H9 (cell line): ENCODE measurements at regions not wholly inside any gene's neighbourhood (a gene's known extent, or its start where the extent isn't known, plus 50 kb on each side); places are given as distances from the start of the nearest gene placed in this dataset.

Experiments
- DNase-seq: peaks from one replicate; pipeline ENCODE4 v3.0.0-alpha.2; 2017
- H2AFZ ChIP-seq: one replicate; pipeline ENCODE4 v1.6.1; 2013; ENCODE audit warnings: mild to moderate bottlenecking, low read length, control low read depth, moderate library complexity
- H2AK5ac ChIP-seq: 2 replicates; pipeline ENCODE4 v1.6.1; 2013; ENCODE audit warnings: low read length, control low read depth, mixed read lengths; ENCODE audit not compliant: insufficient read length
- H2BK120ac ChIP-seq: one replicate; pipeline ENCODE4 v1.6.1; 2013; ENCODE audit warnings: low read depth, mild to moderate bottlenecking, low read length, control low read depth, inconsistent platforms; ENCODE audit not compliant: poor library complexity, severe bottlenecking
- H2BK12ac ChIP-seq: 2 replicates; pipeline ENCODE4 v1.6.1; 2013; ENCODE audit warnings: low read length, control low read depth, mixed read lengths, low read depth; ENCODE audit not compliant: insufficient read length
- H2BK15ac ChIP-seq: 2 replicates; pipeline ENCODE4 v1.6.1; 2013; ENCODE audit warnings: low read depth, low read length, control low read depth
- H2BK20ac ChIP-seq: one replicate; pipeline ENCODE4 v1.6.1; 2013; ENCODE audit warnings: low read depth, mild to moderate bottlenecking, low read length, control low read depth, inconsistent platforms; ENCODE audit not compliant: poor library complexity, severe bottlenecking
- H2BK5ac ChIP-seq: 2 replicates; pipeline ENCODE4 v1.6.1; 2013; ENCODE audit warnings: low read length, control low read depth, mixed read lengths; ENCODE audit not compliant: insufficient read length
- H3K14ac ChIP-seq: 2 replicates; pipeline ENCODE4 v1.6.1; 2013; ENCODE audit warnings: low read length, control low read depth; ENCODE audit not compliant: insufficient read depth
- H3K18ac ChIP-seq: 2 replicates; pipeline ENCODE4 v1.6.1; 2013; ENCODE audit warnings: low read depth, mild to moderate bottlenecking, mixed read lengths, low read length, control low read depth; ENCODE audit not compliant: insufficient read length
- H3K23ac ChIP-seq: 2 replicates; pipeline ENCODE4 v1.6.1; 2013; ENCODE audit warnings: low read length, control low read depth, mixed read lengths, low read depth; ENCODE audit not compliant: insufficient read length
- H3K23me2 ChIP-seq: 2 replicates; pipeline ENCODE4 v1.6.1; 2013; ENCODE audit warnings: low read depth, mild to moderate bottlenecking, mixed read lengths, low read length, control low read depth; ENCODE audit not compliant: insufficient read length, poor library complexity, severe bottlenecking
- H3K27ac ChIP-seq: 2 replicates; pipeline ENCODE4 v1.5.1; 2013; ENCODE audit warnings: low read length, control low read depth, mixed read lengths, low read depth; ENCODE audit not compliant: insufficient read length
- H3K27me3 ChIP-seq: 2 replicates; pipeline ENCODE4 v1.6.1; 2013; ENCODE audit warnings: low read length, control low read depth, inconsistent platforms; ENCODE audit not compliant: insufficient read depth
- H3K4ac ChIP-seq: 2 replicates; pipeline ENCODE4 v1.6.1; 2013; ENCODE audit warnings: low read depth, mild to moderate bottlenecking, control low read depth, inconsistent platforms, low read length, moderate library complexity
- H3K4me1 ChIP-seq: 2 replicates; pipeline ENCODE4 v1.6.1; 2013; ENCODE audit warnings: low read length, control low read depth, inconsistent platforms; ENCODE audit not compliant: insufficient read depth
- H3K4me2 ChIP-seq: 2 replicates; pipeline ENCODE4 v1.6.1; 2013; ENCODE audit warnings: low read length, control low read depth, mixed read lengths; ENCODE audit not compliant: insufficient read length, insufficient read depth
- H3K56ac ChIP-seq: 2 replicates; pipeline ENCODE4 v1.6.1; 2013; ENCODE audit warnings: low read depth, mild to moderate bottlenecking, mixed read lengths, low read length, control low read depth; ENCODE audit not compliant: insufficient read length
- H3K79me1 ChIP-seq: 2 replicates; pipeline ENCODE4 v1.6.1; 2013; ENCODE audit warnings: low read depth, mild to moderate bottlenecking, moderate library complexity, low read length, control low read depth, inconsistent platforms; ENCODE audit not compliant: insufficient read depth, poor library complexity, severe bottlenecking
- H3K79me2 ChIP-seq: 2 replicates; pipeline ENCODE4 v1.6.1; 2013; ENCODE audit warnings: low read length, control low read depth, inconsistent platforms; ENCODE audit not compliant: insufficient read depth
- H3K9ac ChIP-seq: 2 replicates; pipeline ENCODE4 v1.6.1; 2013; ENCODE audit warnings: low read length, control low read depth, mixed read lengths; ENCODE audit not compliant: insufficient read length; ENCODE audit errors: extremely low read depth
- H3K9me3 ChIP-seq: one replicate; pipeline ENCODE4 v1.6.1; 2013; ENCODE audit warnings: low read depth, low read length, inconsistent platforms; ENCODE audit not compliant: control insufficient read depth
- H3T11ph ChIP-seq: one replicate; pipeline ENCODE4 v1.6.1; 2013; ENCODE audit warnings: mild to moderate bottlenecking, low read length, control low read depth, inconsistent platforms
- H4K20me1 ChIP-seq: one replicate; pipeline ENCODE4 v1.6.1; 2013; ENCODE audit not compliant: control insufficient read depth, insufficient read length, insufficient read depth
- H4K5ac ChIP-seq: 2 replicates; pipeline ENCODE4 v1.6.1; 2013; ENCODE audit warnings: low read depth, mild to moderate bottlenecking, mixed read lengths, low read length, control low read depth; ENCODE audit not compliant: insufficient read length
- H4K8ac ChIP-seq: replicated peaks from 2 replicates; pipeline ENCODE4 v1.6.1; 2013; ENCODE audit warnings: low read length, control low read depth, mixed read lengths, low read depth; ENCODE audit not compliant: insufficient read length
- H4K91ac ChIP-seq: 2 replicates; pipeline ENCODE4 v1.6.1; 2013; ENCODE audit warnings: low read depth, mild to moderate bottlenecking, moderate library complexity, mixed read lengths, low read length, control low read depth; ENCODE audit not compliant: insufficient read length
- H3K27ac Mint-ChIP-seq, 3 experiments: 2 replicates in 2 of 3; 3 replicates in 1 of 3; pipeline ENCODE4 v1.8.0; 2020 to 2021; ENCODE audit warnings: mixed read lengths in 3 of 3, mild to moderate bottlenecking in 1 of 3, moderate library complexity in 1 of 3
- H3K27me3 Mint-ChIP-seq: 2 replicates; pipeline ENCODE4 v1.8.0; 2021; ENCODE audit warnings: low read depth, mild to moderate bottlenecking, moderate library complexity, mixed read lengths
- H3K36me3 Mint-ChIP-seq, 3 experiments: 2 replicates in 2 of 3; 3 replicates in 1 of 3; pipeline ENCODE4 v1.8.0; 2020 to 2021; ENCODE audit warnings: low read depth in 3 of 3, mixed read lengths in 3 of 3; ENCODE audit not compliant: insufficient read depth in 1 of 3
- H3K4me1 Mint-ChIP-seq, 2 experiments: 2 replicates each; pipeline ENCODE4 v1.8.0; 2020; ENCODE audit warnings: mixed read lengths in 2 of 2
- H3K4me3 Mint-ChIP-seq, 2 experiments: 2 replicates in 1 of 2; 3 replicates in 1 of 2; pipeline ENCODE4 v1.8.0; 2020 to 2021; ENCODE audit warnings: mild to moderate bottlenecking in 2 of 2, mixed read lengths in 2 of 2, moderate library complexity in 1 of 2
- H3K9me3 Mint-ChIP-seq, 2 experiments: 2 replicates in 1 of 2; 3 replicates in 1 of 2; pipeline ENCODE4 v1.8.0; 2020; ENCODE audit warnings: mild to moderate bottlenecking in 2 of 2, mixed read lengths in 2 of 2, moderate library complexity in 1 of 2
- CTCF ChIP-seq: fragments of 200-600 bp; sonication (generic); conservative IDR thresholded peaks from 3 replicates; pipeline ENCODE4 v1.8.0; 2021; ENCODE audit warnings: antibody characterized with exemption, mild to moderate bottlenecking
- WGBS: extraction: QIAGEN DNeasy Blood & Tissue Kit; methylation state at CpG from one replicate; pipeline ENCODE4 v1.1.7; 2013; ENCODE audit warnings: missing lambda C conversion rate, low lambda C conversion rate, mixed read lengths; ENCODE audit not compliant: insufficient read length; ENCODE audit errors: extremely low coverage; 5-methylcytosine and 5-hydroxymethylcytosine counted together

- Mint-ChIP-seq H3K9me3 (peaks cover 13 to 14% of the 10 kb centered on the region in 2 experiments; a peak in 4 of 5 replicates), H3K4me1 (peaks cover 11 to 15% of the 10 kb centered on the region in 2 experiments), H3K36me3 (peaks cover 0 to 8% (median 7%) of the 10 kb centered on the region in 3 experiments; a peak in 5 of 7 replicates), H3K27ac (no peak overlapping the region), H3K27me3 (no peaks in the 10 kb centered on the region), H3K4me3 (no peak overlapping the region)
- Histone ChIP-seq H2BK120ac (no peak overlapping the region), H3K4ac (no peak overlapping the region), H3K9ac (no peak overlapping the region), H2BK5ac (no peak overlapping the region), H3K9me3 (no peaks in the 10 kb centered on the region), H2BK20ac (no peak overlapping the region), H3K27ac (no peak overlapping the region), H4K8ac (no peak overlapping the region), H2AFZ (no peak overlapping the region), H2AK5ac (no peak overlapping the region), H2BK12ac (no peak overlapping the region), H4K20me1 (no peaks in the 10 kb centered on the region), H3T11ph (no peak overlapping the region), H3K18ac (no peak overlapping the region), H4K91ac (no peak overlapping the region), H3K4me1 (no peaks in the 10 kb centered on the region), H3K23me2 (no peaks in the 10 kb centered on the region), H2BK15ac (no peak overlapping the region), H3K79me1 (no peaks in the 10 kb centered on the region), H3K23ac (no peak overlapping the region), H3K14ac (no peak overlapping the region), H3K4me2 (no peak overlapping the region), H3K79me2 (no peaks in the 10 kb centered on the region), H3K56ac (no peak overlapping the region), H4K5ac (no peak overlapping the region), H3K27me3 (no peaks in the 10 kb centered on the region)
- no peak for TF ChIP-seq CTCF
- no peak for DNase-seq
- WGBS, result no CpG with 5 or more reads among the region's 1 CpG
Observed at GRCh38 chr14:43778570-43778936, 728.5 kb downstream of the FSCB start.
